Activated CD8-positive, alpha-beta memory T cell treated with anti-CD3 and anti-CD28 coated beads for 24 hours (primary cell): ENCODE measurements at regions not wholly inside any gene's neighbourhood (a gene's known extent, or its start where the extent isn't known, plus 50 kb on each side); places are given as distances from the start of the nearest gene placed in this dataset.
"Not testable (repeated sequence)": the region's sequence is repeated elsewhere in the genome, so short reads cannot be mapped to it uniquely, and the experiment has no call there.

ENCODE experiments used
- DNase-seq: peaks from one replicate; pipeline ENCODE4 v3.0.0-alpha.2; 2020

DNA sequence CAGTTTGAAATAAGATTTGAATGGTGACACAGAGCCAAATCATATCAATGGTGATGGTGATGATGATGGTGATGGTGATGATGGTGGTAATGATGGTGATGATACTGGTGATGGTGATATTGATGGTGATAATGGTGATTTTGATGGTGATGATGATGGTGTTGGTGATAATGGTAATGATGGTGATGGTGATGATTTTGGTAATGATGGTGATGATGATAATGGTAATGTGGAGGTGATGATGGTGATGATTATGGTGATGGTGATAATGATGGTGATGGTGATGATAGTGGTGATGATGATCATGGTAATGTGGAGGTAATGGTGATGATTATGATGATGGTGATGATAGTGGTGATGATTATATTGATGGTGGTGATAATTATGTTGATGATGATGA, 311.9 kb upstream of the SFSWAP start:
- no peak for DNase-seq

DNA sequence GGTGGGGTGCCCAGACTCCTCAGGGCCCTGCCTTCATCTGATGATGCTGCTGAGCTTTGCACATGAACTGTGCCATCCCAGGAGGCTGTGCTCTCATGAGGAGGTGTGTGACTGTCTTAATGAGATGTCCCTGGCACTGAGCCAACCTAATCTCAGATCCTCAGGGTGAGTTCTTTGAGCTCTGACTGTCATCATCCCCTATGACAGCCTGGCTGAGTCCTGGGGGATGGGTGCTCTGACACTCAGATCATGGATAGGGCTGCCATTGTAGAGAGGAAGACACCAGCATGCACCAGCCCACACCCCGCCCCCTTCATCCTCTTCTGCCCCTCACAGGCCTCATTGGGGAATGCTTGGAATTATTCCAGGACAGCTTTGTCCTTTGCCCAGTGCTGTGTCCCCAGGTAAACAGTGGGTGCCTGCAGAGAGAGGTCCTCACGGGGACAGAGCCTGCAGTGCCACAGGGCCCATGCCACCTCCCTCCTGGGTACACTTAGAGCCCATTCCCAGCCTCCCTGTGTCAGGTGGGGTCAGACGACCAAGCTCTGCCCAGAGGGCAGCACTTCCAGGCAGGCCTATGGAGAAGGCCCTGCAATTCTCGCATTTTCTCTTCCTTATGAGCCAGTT, 310.1 kb upstream of the SFSWAP start:
- DNase-seq = not testable (repeated sequence)

DNA sequence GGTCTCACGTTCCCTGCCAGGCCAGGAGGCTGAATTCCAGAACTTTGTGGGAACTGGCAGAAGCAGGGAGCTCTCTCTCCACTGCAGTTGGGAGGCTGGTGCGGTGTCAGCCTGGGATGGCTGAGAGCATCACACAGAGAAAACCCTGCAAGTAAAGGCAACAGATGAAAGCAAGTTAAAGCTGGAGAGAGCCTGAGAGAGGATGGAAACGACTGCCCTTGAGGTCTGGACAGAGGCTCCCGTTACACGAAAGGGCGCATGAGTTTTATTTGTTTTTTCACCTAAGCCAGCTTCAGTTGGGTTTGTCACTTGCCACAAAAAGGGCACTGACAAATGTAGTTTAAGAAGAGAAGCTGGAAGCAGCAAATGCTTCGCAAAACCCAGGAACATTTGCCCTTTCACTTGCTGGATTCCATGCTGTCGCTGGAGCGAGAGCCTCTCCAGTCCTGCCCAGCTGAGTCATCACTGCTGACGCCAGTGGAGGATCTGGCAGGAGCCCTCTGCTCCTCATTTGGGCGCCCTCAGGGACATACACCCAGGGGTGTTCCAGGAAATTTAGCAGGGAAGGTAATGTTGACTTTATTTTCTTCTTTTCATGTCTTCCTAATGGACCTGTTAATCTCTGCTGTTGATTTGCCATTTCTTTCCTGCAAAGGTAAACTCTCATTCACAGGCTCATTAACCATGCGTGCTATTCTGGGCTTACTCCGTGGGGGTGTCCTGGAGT, 308.8 kb upstream of the SFSWAP start:
- DNase-seq = not testable (repeated sequence)

DNA sequence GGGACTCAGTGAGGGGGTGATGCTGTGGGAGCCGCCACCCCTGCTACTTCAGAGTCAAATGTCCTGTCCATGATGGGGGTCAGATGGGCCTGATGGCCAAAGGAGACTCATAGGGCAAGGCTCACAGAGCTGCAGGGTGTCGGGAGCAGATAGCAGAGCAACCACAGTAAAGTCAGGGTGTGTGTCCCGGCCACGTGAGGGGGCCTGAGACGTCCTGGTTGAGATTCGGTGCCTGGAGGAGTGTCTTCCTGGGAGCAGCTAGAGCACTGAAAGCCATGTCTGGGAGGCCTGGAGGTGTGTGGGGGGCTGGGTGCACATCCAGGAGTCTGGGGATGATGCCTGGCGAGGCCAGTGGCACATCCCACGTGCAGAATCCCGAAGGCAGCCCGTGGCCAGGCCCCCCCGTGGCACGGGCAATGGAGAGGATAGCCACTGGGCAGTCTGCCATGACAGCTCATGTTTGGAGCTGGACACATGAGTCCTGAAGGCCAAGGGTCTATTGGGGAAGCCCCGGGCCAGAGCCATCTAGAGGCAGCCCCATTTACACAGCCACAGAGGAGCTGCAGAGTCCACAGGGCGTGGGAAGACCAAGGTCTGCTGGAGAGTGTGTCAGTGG, 308.0 kb upstream of the SFSWAP start:
- no peak for DNase-seq

DNA sequence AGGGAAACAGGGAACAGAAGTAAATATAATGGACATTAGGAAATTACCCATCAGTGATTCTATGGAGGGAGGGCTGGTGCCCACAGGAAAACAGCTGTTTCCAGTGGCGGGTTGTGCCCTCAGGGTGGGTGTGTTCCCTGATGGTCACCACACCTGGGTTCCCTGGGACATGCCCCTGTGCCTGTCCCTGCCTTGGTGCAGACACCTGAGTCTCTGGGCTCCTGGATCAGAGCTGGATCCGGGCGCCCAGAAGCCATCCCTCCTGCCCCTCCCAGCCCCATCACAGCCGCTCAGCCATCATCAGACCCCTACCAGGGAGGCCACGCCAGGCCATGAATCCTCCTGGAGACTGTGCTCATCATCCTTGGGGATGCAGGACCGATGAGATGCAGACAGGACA, 307.2 kb upstream of the SFSWAP start:
- DNase-seq = no peak

DNA sequence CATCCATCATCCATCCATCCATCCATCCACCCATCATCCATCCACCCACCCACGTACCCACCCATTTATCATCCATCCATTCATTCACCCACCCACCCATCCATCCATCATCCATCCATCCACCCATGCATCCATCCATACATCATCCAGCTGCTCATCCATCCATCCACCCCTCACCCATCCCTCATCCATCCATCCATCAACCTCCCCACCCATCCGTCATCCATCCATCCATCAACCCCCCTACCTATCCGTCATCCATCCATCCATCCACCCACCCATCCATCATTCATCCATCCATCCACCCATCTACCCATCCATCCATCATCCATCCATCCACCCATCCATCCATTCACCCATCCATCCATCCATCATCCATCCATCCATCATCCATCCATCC, 306.2 kb upstream of the SFSWAP start:
- DNase-seq = no peak

DNA sequence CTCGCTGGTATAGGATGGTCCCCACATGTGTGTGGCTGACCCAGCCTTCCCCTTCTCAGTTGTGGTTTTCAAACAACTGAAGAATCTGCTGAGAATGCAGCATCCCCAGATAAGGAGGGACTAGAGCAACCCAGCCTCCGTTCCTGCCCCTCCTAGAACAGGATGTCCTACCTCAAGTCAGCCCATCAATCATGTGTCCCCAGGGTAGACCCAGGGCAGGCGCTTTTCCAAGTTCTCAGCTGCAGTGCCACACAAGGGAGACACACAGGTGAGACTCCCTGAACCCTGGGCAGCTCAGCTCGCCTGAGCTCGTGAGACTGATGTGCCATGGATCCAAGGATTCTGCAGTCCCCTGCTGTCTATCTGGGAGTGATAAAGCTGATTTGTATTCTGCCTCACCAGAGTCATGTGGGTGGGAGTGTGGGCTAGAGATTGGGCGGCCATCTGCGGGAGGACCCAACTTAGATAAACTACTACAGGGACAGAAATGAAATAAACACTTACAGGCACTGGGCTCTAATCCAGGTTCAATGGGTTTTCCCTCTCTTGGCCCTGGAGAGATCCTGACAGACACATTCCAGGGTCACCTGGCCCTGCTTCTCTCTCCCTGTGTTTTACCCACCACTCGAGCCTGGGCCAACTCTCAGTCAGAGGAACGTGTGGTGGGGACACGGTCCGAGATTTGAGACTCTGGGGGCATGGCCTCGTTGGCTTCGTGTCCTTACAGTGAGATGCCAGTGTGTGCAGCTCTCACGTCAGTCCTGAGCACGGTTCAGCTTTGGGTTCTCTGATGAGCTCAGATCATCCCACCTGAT, 303.5 kb upstream of the SFSWAP start:
- no peak for DNase-seq

DNA sequence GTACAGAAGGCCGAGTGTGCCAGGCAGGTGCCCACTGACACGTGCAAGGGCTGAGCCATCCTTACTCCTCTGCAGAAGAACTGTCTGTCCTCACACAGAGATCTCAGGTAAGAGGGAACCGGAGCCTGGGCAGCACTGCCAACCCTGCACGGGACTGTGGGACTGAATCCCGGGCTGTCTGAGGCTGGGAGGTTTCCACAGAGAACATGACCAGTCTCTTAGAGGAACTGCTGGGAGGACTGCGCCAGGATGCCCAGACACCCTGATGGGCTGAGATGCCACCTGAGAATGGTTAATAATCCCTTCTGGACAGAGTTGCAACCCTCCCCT, 302.9 kb upstream of the SFSWAP start:
- no peak for DNase-seq

DNA sequence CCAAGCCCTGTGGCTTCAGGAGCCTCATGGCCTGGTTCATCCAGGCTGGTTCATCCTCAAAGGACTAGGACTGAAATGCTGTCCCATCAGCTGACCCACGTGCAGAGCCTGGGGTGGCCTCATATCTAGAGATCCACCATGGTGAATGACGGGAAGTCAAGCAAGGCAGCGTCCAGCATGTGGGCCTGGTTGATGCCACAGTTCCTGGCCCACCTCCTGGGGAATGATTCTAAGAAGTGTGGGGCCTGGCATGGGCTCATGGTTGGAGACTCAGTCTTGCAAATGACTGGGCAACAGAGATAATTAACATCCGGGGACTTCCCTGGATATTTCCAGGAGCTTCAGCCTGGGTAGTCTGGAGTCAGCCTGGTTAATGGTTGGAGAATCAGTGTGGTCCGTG, 302.4 kb upstream of the SFSWAP start:
- DNase-seq = no peak

DNA sequence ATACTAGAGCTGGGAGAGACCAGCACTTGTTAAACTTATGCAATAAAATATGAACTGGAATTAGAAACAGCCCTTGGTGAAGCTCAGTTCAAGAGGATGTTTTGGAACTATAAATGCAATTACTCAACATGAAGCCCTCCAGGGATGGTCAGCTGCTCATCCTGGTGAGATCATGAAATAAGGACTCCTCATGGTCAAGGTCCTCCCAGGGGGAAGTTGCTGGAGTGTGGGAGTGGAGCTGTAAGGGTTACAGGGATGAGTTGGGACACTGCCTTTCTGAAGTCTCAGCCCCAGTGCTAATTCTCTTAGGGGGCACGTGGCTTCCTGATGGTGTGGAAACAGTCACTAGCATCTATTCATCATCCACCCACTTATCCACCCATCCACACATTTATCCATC, 301.7 kb upstream of the SFSWAP start:
- no peak for DNase-seq

DNA sequence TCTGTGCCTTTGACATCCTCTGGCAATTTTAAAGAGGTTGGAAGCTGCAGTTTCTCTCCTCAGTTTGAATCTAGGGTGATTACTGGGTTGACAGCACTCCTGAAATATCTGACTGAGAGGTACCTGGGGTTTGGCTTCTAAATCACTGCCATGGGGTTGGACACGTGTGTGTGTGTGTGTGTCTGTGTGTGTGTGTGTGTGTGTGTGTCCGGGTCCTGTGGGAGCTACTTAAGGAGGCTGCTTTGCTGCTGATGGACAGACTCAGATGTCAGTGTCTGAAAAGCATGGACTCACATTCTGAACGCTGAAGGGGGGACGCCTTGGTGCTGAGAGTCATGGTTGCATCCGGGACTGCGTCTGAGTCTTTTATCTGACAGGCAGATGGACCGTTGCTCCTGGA, 299.1 kb upstream of the SFSWAP start:
- DNase-seq = not testable (repeated sequence)

DNA sequence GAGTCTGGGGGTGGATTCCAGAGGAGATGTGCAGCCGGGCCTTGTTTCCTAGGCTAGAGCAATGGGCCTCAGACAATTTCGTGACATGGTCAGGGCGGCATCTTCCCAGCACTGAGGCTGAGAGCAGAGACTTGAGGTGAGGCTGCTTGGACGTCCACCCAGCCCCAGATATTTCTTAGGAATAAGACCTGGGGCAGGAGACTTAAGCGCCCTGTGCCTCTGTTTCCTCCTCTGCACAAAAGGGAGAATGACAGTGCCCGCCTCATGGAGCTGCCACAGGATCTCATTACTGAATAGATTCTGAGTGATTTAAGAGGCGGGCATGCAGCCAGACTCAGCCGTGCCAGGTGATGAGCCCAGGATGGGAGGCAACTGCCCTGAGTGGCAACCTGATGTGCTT, 297.9 kb upstream of the SFSWAP start:
- DNase-seq = no peak

DNA sequence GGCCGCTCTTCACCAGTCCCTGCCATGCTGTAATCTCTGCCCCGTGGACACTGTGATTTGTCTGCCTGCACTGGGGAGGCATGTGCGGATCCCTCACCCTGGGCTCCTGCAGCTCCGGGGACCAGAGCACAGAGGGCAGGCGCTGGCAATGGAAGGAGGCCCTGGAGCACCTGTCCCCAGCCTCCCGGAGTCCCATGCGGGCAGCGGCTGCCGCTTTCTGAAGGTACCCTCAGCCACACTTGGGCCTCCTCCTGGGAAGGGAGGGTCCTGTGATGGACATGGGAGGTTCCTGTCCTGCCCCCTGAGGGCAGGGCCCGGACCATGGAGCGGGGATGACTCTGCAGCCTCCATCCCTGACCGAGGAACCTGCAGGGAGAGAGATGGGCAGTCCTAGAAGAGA, 297.4 kb upstream of the SFSWAP start:
- no peak for DNase-seq

DNA sequence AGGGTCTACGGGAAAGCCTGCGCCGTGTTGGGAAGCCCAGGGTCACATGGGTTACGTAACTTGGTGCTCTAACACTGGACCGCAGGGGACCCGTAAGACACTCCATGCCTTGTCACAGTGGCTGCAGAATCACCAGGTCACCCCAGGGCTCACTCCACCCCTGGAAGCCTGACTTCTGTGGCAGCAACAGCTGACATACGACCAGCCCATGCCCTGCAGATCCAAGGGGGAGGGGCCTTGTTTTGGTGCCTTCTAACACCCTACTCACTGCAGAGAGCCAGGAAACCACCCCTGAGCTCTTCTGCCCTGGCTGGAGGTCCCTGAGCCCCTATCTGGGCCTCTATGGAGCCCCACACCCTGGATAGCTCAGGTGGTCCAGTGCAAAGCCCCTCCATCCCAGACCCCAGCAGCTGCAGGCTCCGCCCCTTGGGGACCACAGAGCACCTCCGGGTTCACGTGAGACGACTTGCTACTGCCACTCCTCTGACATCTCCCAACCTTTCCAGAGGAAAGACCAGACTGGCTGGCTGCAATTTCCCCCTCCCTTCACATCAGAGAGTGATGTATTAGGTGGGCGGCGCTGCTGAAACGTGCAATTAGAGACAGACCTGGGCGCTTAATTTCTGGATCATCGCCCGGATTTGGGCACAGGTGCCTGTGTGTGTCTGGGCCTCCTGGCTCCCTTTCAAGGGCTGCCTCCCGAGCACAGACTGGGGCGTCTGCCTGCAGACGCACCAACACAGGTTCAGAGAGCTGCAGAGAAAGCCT, 296.6 kb upstream of the SFSWAP start:
- DNase-seq = not testable (repeated sequence)

DNA sequence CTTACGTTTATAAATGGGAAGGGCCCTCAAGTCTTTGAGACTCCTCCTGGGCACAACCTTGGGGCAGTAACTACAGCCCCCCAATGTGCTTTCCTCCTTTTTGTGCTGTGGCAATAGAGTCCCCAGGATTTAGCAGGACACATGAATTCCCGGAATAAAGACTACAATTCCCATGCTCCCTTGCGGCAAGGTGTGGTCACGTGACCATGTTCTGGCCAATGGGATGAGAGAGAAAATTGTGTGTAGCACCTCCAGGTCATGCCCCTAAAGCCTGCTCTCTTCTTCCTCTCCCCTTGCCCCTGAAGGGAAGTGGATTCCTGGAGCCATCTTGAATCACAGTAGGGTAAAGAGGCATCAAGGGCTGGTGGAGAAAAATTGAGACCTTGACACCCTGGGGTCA, 295.1 kb upstream of the SFSWAP start:
- DNase-seq = no peak

DNA sequence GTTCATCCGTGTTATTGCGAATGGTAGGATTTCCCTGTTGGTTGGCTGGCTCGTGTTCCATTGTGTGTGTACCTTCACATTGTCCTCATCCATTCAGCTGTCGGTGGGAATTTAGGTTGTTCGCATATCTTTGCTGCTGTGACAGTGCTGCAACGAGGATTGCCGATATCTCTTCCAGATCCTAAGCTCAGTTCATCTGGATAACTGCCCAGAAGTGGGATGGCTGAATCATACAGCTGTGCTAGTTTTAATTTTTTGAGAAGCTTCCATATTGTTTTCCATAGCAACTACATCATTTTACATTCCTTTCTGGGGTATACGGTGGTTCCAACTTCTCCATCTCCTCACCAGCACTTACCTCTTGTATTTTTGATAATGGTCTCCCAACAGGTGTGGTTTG, 292.8 kb upstream of the SFSWAP start:
- no peak for DNase-seq

DNA sequence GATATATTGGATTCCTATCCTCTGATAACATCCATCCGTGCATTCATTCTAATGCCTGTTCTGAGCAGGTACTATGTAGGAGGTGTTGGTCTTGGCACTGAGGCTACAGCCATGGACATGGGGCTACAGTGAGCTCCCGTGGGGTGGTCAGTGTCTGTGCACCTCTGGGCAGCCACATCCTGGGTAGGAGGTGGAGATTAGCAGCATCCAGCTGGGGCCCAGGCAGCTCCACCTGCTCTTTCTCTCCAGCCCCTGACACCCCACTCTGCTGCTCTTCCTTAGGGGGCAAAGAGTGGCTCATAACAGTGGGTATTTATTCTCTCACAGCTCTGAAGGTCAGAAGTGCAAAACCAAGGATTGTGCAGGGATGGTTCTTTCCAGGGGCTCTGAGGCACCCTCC, 292.0 kb upstream of the SFSWAP start:
- DNase-seq = no peak

DNA sequence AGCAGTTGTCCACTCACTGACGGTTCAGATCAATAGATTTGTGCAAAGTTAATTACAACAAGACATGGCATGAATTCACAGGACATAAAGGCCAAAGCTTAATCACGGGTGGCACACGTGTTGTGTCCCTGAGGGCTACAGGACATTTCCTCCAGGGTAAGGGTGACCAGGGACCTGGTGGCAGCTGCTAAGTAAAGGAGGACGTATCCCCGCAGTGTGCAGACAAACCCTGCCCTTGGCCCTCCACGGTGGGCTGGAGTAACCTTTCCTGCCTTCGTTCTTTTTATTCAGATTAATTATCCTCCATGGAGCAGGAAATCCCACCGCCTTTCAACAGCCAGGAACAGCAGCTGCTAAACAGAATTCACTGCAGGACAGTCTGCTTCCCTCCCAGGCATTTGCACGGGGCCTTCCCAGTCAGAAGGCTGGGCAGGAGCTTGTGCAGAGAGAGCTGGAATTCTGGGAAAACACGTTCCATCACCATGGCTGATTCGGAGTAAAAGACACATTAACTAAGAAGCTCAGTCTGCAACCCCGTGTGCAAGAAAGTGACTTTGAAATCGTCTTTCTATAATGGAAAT, 289.9 kb upstream of the SFSWAP start:
- DNase-seq = no peak

DNA sequence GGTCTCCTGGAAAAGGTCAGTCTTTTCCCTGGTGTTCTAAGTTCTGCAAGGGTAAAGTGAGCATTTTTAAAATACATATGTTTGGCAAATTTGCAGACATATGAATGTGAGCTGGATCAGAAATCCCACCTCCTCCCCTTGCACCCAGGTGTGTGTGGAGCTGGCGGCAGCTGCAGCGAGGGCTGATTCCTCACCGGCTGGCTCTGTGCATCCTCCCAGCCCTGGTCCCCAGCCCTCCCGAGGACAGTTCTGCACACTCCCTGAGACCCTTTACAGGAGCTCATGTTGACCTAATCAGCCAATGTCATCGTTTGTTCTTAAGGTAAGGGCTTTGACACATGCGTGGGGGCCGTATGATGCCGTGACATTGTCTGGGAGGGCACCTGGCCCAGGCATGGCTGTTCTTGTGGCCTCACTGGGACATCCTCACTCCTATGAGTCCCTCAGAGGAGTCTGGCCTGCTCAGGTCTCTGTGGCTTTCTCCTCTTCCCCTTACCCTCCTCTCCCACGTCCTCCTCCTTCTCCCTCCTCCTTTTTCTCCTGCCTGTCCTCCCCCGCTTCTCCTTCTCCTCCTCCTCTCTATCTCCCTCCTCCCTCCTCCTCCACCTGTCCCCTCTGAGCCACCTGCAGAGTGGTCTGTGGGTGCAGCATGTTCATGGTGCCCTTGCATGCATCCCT, 289.2 kb upstream of the SFSWAP start:
- no peak for DNase-seq

DNA sequence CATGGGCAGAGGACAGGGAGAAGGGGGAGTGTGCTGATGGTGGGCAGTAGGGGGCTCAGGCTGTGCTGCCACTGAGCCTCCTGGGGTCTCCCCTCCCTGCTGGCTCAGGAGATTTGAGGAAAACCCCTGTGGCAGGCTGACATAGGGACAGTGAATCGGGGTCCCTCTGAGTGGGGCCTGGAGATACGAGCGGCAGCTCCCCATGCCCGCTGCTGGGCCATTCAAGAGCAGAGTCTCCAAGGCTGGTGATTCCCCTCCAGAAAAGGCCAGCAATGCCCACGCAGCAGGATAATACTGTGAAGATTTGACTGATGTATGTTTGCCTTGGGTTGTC, 288.7 kb upstream of the SFSWAP start:
- DNase-seq = no peak

DNA sequence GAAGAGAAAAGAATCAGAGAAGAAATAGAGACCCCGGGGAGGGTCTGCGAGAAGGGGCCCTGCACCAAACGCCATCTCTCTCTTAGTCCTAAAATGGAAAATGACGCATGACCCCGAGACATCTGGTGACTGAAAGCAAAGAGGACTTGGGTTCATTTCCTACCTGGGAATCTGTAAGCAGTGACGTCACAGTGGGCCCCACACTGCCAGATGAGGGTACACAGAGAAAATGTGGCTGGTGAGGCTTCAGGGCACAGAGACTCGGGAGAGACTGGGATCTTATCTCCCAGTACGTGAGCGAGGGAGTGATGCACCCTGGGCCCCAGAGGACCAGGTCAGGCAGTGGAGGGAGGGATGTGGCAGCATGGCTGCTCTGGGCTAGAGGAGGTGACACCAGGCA, 288.1 kb upstream of the SFSWAP start:
- DNase-seq = no peak

DNA sequence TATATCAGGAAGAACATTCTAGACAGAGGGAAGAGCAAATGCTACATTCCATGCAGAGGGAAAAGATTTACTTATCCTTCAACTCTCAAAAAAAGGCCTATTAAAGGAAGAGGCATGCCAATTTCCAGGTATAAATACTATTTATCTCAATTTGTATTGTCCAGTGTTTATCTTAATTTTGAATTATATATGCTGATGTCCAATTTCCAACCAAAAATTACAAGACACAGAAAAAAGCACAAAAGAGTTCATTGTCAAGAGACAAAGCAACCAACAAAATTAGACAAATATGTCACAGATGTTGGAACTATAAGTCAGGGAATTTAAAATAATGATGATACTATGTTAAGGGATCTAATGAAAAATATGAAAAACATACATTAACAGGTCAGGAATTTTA, 286.6 kb upstream of the SFSWAP start:
- DNase-seq = no peak
